ENCODE measurements at regions not wholly inside any gene's neighbourhood (a gene's known extent, or its start where the extent isn't known, plus 50 kb on each side); places are given as distances from the start of the nearest gene placed in this dataset.

DNA sequence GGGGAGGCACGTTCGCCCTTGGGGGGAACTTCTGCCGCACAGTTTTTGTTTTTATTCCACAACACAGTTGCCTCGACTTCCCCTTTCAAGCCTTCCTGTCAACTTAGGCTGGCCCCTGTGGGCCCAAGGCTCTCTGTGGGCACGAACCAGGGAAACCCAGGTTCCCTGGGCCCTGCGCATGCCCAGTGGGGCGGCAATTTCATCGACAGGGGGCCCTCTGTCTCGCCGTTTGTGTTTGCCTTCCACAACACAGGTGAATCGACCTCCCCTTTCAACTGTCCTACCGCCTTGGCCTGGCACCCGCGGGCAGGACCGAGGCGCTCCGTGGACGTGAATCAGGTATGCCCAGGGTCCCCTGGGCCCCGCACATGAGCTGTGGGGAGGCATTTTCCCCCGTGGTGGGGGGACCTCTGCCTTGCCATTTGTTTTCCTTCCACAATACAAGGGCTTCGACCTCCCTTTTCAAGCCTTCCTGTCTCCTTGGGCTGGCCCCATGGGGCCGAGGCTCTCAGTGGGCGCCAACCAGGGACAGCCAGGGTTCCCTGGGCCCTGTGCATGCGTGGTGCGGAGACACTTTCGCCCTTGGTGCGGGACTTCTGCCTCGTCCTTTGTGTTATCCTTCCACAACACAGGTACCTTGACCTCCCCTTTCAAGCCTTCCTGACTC is 354.0 kb downstream of the ALG10 start:
- H3K9me3 ChIP-seq (ENCODE audit: control insufficient read depth, insufficient read depth, low read length) = peaks cover 25% of the 10 kb centered on the region
- H3K27ac ChIP-seq (ENCODE audit: low read depth, low read length) = no peak overlapping the region
- no peaks in the 10 kb centered on the region for H3K27me3 ChIP-seq (ENCODE audit: control insufficient read depth, insufficient read depth, low read length)
- H3K4me3 ChIP-seq (ENCODE audit: low read depth, low read length) = no peak overlapping the region
- no peaks in the 10 kb centered on the region for H3K4me1 ChIP-seq (ENCODE audit: control insufficient read depth, insufficient read depth, low read length)
- 68% methylated on average over 27 of the region's 28 CpGs for WGBS (ENCODE audit: insufficient coverage)
- no peaks in the 10 kb centered on the region for H3K36me3 ChIP-seq (ENCODE audit: control insufficient read depth, insufficient read depth, low read length)
- no peak for DNase-seq (ENCODE audit: low read depth in 4 of 6, low spot score in 6 of 6)

- DNase-seq (ENCODE audit: low read depth in 4 of 6, low spot score in 6 of 6) = no peak
- no peaks in the 10 kb centered on the region for H3K4me1 ChIP-seq (ENCODE audit: control insufficient read depth, insufficient read depth, low read length)
- H3K27ac ChIP-seq (ENCODE audit: low read depth, low read length) = no peak overlapping the region
- 66% methylated on average over 11 of the region's 35 CpGs for WGBS (ENCODE audit: insufficient coverage)
- H3K9me3 ChIP-seq (ENCODE audit: control insufficient read depth, insufficient read depth, low read length) = peaks cover 25% of the 10 kb centered on the region
- no peak overlapping the region for H3K4me3 ChIP-seq (ENCODE audit: low read depth, low read length)
- no peaks in the 10 kb centered on the region for H3K36me3 ChIP-seq (ENCODE audit: control insufficient read depth, insufficient read depth, low read length)
- H3K27me3 ChIP-seq (ENCODE audit: control insufficient read depth, insufficient read depth, low read length) = no peaks in the 10 kb centered on the region
These were observed 355.1 kb downstream of the ALG10 start for GRCh38 chr12:34377243-34378035.

- Histone ChIP-seq H3K9me3 (ENCODE audit: control insufficient read depth, insufficient read depth, low read length) (peaks cover 28% of the 10 kb centered on the region), H3K4me3 (ENCODE audit: low read depth, low read length) (no peak overlapping the region), H3K4me1 (ENCODE audit: control insufficient read depth, insufficient read depth, low read length) (no peaks in the 10 kb centered on the region), H3K27ac (ENCODE audit: low read depth, low read length) (no peak overlapping the region), H3K36me3 (ENCODE audit: control insufficient read depth, insufficient read depth, low read length) (no peaks in the 10 kb centered on the region), H3K27me3 (ENCODE audit: control insufficient read depth, insufficient read depth, low read length) (no peaks in the 10 kb centered on the region)
- WGBS (ENCODE audit: insufficient coverage) = 48% methylated on average over 16 of the region's 16 CpGs
- DNase-seq (ENCODE audit: low read depth in 4 of 6, low spot score in 6 of 6) = no peak
These were observed 356.8 kb downstream of the ALG10 start for GRCh38 chr12:34379142-34379541.

- no peaks in the 10 kb centered on the region for H3K27me3 ChIP-seq (ENCODE audit: control insufficient read depth, insufficient read depth, low read length)
- no peak for DNase-seq (ENCODE audit: low read depth in 4 of 6, low spot score in 6 of 6)
- no peaks in the 10 kb centered on the region for H3K4me1 ChIP-seq (ENCODE audit: control insufficient read depth, insufficient read depth, low read length)
- H3K27ac ChIP-seq (ENCODE audit: low read depth, low read length) = no peak overlapping the region
- 79% methylated on average over 12 of the region's 13 CpGs for WGBS (ENCODE audit: insufficient coverage)
- peaks cover 21% of the 10 kb centered on the region for H3K9me3 ChIP-seq (ENCODE audit: control insufficient read depth, insufficient read depth, low read length)
- no peaks in the 10 kb centered on the region for H3K36me3 ChIP-seq (ENCODE audit: control insufficient read depth, insufficient read depth, low read length)
- no peak overlapping the region for H3K4me3 ChIP-seq (ENCODE audit: low read depth, low read length)
These were observed 362.4 kb downstream of the ALG10 start for GRCh38 chr12:34384693-34385092.

- no peak for DNase-seq (ENCODE audit: low read depth in 4 of 6, low spot score in 6 of 6)
- Histone ChIP-seq H3K36me3 (ENCODE audit: control insufficient read depth, insufficient read depth, low read length) (no peaks in the 10 kb centered on the region), H3K4me3 (ENCODE audit: low read depth, low read length) (no peak overlapping the region), H3K27ac (ENCODE audit: low read depth, low read length) (no peak overlapping the region), H3K27me3 (ENCODE audit: control insufficient read depth, insufficient read depth, low read length) (no peaks in the 10 kb centered on the region), H3K4me1 (ENCODE audit: control insufficient read depth, insufficient read depth, low read length) (no peaks in the 10 kb centered on the region), H3K9me3 (ENCODE audit: control insufficient read depth, insufficient read depth, low read length) (peaks cover 22% of the 10 kb centered on the region)
- 58% methylated on average over 10 of the region's 13 CpGs for WGBS (ENCODE audit: insufficient coverage)
These were observed 363.7 kb downstream of the ALG10 start for GRCh38 chr12:34386016-34386415.

DNA sequence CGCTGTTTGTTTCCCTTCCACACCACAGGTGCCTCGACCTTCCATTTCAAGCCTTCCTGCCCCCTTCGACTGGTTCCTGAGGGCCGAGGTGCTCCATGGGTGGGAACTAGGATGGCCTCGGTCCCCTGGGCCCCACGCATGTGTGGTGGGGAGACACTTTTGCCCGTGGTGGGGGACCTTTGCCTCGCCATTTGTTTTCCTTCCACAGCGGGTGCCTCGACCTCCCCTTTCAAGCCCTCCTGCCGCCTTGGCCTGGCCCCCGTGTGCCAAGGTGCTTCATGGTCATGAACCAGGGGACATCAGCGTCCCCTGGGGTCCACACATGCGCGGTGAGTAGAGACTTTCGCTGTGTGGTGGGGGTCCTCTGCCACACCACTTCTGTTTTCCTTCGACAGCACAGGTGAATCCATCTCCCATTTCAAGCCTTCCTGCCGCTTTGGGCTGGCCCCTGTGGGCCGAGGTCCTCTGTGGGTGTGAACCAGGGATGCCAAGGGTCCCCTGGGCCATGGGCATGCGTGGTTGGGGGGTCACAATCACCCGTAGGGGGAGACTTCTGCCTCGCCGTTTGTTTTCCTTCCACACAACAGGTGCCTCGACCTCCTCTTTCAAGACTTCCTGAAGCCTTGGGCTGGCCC is 364.4 kb downstream of the ALG10 start:
- no peaks in the 10 kb centered on the region for H3K27me3 ChIP-seq (ENCODE audit: control insufficient read depth, insufficient read depth, low read length)
- peaks cover 22% of the 10 kb centered on the region for H3K9me3 ChIP-seq (ENCODE audit: control insufficient read depth, insufficient read depth, low read length)
- WGBS (ENCODE audit: insufficient coverage) = 71% methylated on average over 16 of the region's 24 CpGs

GRCh38 chr12:34387711-34388635 is 365.7 kb downstream of the ALG10 start:
- H3K9me3 ChIP-seq (ENCODE audit: control insufficient read depth, insufficient read depth, low read length) = peaks cover 20% of the 10 kb centered on the region
- no peaks in the 10 kb centered on the region for H3K27me3 ChIP-seq (ENCODE audit: control insufficient read depth, insufficient read depth, low read length)
- DNase-seq (ENCODE audit: low read depth in 4 of 6, low spot score in 6 of 6) = no peak
- no peaks in the 10 kb centered on the region for H3K36me3 ChIP-seq (ENCODE audit: control insufficient read depth, insufficient read depth, low read length)
- WGBS (ENCODE audit: insufficient coverage) = 75% methylated on average over 21 of the region's 25 CpGs
- no peaks in the 10 kb centered on the region for H3K4me1 ChIP-seq (ENCODE audit: control insufficient read depth, insufficient read depth, low read length)
- no peak overlapping the region for H3K27ac ChIP-seq (ENCODE audit: low read depth, low read length)
- no peak overlapping the region for H3K4me3 ChIP-seq (ENCODE audit: low read depth, low read length)

More for the DNA sequence above, 364.4 kb downstream of the ALG10 start:
- no peak for DNase-seq (ENCODE audit: low read depth in 4 of 6, low spot score in 6 of 6)
- H3K4me1 ChIP-seq (ENCODE audit: control insufficient read depth, insufficient read depth, low read length) = no peaks in the 10 kb centered on the region
- no peak overlapping the region for H3K4me3 ChIP-seq (ENCODE audit: low read depth, low read length)
- no peak overlapping the region for H3K27ac ChIP-seq (ENCODE audit: low read depth, low read length)
- no peaks in the 10 kb centered on the region for H3K36me3 ChIP-seq (ENCODE audit: control insufficient read depth, insufficient read depth, low read length)

DNA sequence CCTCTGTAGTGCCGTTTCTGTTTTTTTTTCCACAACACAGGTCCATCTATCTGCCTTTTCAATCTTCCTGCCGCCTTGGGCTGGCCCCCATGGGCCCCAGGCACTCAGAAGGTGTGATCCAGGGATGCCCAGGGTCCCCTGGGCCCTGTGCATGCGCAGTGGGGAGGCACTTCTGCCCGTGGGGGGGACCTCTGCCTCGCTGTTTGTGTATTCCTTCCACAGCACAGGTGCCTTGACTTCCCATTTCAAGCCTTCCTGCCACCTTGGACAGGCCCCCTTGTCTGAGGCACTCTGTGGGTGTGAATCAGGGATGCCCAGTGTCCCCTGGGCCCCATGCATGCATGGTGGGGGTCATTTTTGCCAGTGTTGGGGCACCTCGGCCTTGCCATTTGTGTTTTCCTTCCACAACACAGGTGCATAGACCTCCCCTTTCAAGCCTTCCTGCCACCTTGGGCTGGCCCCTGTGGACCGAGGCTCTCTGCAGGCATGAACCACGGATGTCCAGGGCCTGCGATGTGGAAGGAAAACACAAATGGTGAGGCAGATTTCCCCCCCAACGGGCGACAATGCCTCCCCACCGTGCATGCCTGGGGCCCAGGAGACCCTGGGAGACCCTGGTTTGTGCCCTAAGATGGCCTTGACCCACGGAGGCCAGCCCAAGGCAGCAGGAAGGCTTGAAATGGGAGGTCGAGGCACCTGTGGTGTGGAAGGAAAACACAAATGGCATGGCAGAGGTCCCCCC is 366.5 kb downstream of the ALG10 start:
- Histone ChIP-seq H3K27ac (ENCODE audit: low read depth, low read length) (no peak overlapping the region), H3K27me3 (ENCODE audit: control insufficient read depth, insufficient read depth, low read length) (no peaks in the 10 kb centered on the region), H3K4me1 (ENCODE audit: control insufficient read depth, insufficient read depth, low read length) (no peaks in the 10 kb centered on the region), H3K4me3 (ENCODE audit: low read depth, low read length) (no peak overlapping the region), H3K9me3 (ENCODE audit: control insufficient read depth, insufficient read depth, low read length) (peaks cover 19% of the 10 kb centered on the region), H3K36me3 (ENCODE audit: control insufficient read depth, insufficient read depth, low read length) (no peaks in the 10 kb centered on the region)
- 62% methylated on average over 10 of the region's 14 CpGs for WGBS (ENCODE audit: insufficient coverage)
- no peak for DNase-seq (ENCODE audit: low read depth in 4 of 6, low spot score in 6 of 6)
